Fibroblast of skin of left quadriceps (primary cell): ENCODE measurements at regions not wholly inside any gene's neighbourhood (a gene's known extent, or its start where the extent isn't known, plus 50 kb on each side); places are given as distances from the start of the nearest gene placed in this dataset.

Source experiments
- DNase-seq, 2 experiments: peaks; one replicate each; pipeline ENCODE4 v3.0.0-alpha.2; 2013; ENCODE audit warnings: low read depth in 2 of 2

- DNase-seq = no peak
Measured at GRCh38 chr4:1496116-1496642, 89.9 kb upstream of the NKX1-1 start.

GRCh38 chr4:1495416-1496115 is 89.3 kb upstream of the NKX1-1 start:
- no peak for DNase-seq

GRCh38 chr4:1494416-1495315 is 88.4 kb upstream of the NKX1-1 start:
- no peak for DNase-seq

- no peak for DNase-seq
Measured at GRCh38 chr4:1493540-1494287, 87.5 kb upstream of the NKX1-1 start.

GRCh38 chr4:1492651-1493539 is 86.7 kb upstream of the NKX1-1 start:
- no peak for DNase-seq

- no peak for DNase-seq
Measured at GRCh38 chr4:1492142-1492457, 85.9 kb upstream of the NKX1-1 start.

- DNase-seq = no peak
Measured at GRCh38 chr4:1491328-1492141, 85.3 kb upstream of the NKX1-1 start.

DNA sequence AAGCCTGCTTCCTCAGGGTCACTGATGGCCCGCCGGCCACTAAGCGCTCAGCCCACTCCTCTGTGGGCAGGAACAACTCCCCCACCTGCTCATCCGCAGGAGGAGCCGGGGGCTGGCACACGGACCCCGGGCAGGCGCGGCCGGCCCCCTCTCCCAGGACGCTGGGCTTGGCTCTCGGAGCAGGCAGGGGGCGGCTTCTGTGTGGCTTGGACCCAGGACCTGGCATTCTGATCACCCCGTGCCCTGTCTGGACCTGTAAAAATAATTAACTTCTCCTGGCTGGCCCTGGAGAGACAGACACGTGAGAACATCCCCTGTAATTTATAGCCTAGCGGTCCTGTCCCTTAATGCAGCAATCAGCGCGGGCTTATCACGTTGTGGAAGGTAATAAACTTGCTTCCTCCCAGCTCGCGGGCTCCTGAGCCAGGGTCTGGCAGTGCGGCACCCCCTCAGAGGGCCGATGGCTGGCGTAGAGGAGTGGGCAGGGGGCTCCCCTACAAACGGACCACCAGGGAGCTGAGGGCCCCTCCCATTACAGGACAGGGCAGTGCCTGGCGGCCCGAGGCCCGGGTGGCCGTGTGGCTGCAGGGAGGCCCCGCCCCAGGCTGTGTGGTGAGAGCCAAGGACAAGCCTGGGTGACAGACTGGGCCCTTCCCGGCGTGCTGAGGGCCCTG is 84.5 kb upstream of the NKX1-1 start:
- DNase-seq = no peak

GRCh38 chr4:1490011-1490653 is 83.9 kb upstream of the NKX1-1 start:
- DNase-seq = no peak

DNA sequence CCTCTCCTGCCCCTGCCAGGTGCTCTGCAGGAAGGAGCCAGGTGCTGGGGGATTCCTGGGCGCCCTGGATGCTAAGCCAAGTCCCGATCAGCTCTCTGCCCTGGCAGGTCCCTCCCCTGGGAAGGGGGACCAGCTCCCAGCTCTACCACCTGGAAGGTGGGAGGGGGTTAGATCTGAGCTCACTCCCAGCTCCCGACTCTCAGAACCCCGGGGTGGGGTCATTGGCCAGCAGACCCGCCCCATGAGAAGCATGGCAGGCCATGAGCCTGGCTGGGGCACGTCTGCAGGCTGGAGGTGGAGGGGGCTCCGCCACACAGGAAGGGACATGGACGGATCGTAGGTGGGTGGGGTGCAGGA is 83.4 kb upstream of the NKX1-1 start:
- DNase-seq = no peak

DNA sequence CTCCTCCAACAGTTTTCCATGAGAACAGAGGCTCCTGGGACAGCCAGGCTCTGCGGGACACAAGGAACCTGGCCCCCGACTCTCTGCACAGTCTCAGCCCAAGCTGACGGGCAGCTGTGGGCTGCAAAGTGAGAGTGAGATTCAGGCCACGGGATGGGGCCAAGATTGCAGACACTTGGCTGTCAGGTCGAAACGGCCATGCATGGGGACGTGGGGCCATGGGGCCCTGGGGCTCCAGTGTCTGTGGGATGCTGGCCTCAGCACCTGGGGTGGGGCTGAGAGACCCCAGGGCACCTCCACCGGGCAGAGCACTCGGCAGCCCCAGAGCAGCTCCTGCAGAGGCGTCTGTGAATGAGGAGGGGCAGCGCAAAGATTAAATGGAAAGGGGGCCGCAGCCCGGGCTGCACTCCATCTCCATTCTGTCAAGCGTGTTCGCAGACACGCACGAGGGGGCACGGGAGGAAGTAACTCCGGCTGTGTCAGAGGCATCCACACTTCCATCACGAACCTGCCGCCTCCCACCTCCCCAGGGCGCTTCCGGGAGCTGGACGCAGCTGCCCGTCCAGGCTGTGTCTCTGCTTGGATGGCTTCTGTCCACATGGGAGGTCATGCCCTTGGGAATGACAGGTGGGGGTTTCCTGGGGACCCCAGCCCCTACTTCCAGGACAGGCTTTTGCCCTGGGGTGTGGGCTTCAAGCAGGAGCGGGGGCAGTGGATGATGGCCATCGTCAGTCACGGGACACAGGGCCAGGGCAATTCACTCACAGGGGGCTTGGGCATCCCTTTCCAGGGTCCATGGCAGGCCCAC is 82.8 kb upstream of the NKX1-1 start:
- no peak for DNase-seq

DNA sequence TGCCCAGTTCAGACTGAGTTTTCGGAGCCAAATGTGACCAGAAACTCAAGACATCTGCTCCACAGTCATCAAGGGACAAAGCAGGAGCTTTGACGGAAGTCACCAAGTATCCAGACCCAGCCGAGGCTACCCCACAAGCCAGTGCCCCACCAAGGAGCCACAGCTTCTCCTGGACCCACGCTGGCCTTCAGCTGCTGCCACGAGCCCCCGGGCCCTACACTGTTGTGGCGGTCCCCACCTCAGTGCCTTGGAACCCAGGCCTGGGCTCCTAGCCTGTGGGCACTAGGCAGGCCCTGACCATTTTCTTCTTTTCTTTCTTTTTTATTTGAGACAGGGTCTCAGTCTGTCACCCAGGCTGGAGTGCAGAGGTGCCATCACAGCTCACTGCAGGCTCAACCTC is 82.1 kb upstream of the NKX1-1 start:
- DNase-seq = no peak

- DNase-seq = no peak
Measured at GRCh38 chr4:1487761-1488160, 81.5 kb upstream of the NKX1-1 start.

DNA sequence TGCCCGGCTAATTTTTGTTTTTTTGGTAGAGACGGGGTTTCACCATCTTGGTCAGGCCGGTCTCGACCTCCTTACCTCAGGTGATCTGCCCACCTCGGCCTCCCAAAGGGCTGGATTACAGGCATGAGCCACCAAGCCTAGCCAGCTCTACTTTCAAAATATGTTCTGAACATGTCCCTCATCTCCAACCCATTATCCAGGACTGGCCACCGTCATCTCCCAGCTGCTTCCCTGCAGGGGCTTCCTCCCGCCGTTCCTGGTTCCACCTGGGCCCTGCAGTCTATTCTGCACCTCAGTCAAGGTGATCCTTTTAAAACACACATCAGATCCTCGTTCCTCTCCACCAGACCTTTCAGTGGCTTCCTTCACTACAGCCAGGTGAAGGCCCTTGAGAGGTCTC is 80.9 kb upstream of the NKX1-1 start:
- no peak for DNase-seq

GRCh38 chr4:1485280-1485679 is 79.0 kb upstream of the NKX1-1 start:
- no peak for DNase-seq

GRCh38 chr4:1480720-1481119 is 74.5 kb upstream of the NKX1-1 start:
- no peak for DNase-seq

- no peak for DNase-seq
Measured at GRCh38 chr4:1479454-1479853, 73.2 kb upstream of the NKX1-1 start.

DNA sequence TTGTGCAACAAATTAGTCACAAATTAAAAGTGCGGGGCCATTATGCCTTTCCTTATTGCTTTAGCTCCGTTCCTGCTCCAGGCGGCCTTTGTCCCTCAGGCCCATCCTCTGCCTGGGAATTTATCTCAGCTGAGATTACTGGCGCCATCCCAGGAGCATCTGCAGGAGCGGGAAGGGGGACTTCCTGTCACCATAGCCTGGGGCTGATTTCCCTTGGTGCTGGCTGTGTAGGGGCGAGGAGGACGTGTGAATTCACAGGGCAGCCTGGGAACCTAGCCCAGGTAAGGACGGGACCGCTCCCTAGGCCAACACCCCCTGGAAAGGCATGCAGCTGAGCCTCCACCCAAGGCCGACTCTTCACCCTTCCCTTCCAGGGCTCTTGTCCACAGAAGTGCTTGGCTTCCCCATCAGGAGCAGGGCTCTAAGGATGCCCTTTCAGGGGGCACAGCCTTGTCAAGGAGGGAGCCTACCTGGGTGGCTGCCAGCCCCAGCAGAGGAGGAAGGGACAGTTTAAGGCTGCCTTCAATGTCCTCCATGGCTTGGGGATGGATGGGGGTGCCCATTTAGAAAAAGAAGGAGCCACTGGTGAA is 72.6 kb upstream of the NKX1-1 start:
- DNase-seq = no peak
